HG03175 (cell line): ENCODE measurements at regions not wholly inside any gene's neighbourhood (a gene's known extent, or its start where the extent isn't known, plus 50 kb on each side); places are given as distances from the start of the nearest gene placed in this dataset.

Experiments
- ATAC-seq: cut with Tn5 transposase; IDR thresholded peaks from one replicate; pipeline ENCODE4 v1.9.1; 2021; ENCODE audit warnings: mild to moderate bottlenecking, moderate library complexity; ENCODE audit not compliant: unreplicated experiment

DNA sequence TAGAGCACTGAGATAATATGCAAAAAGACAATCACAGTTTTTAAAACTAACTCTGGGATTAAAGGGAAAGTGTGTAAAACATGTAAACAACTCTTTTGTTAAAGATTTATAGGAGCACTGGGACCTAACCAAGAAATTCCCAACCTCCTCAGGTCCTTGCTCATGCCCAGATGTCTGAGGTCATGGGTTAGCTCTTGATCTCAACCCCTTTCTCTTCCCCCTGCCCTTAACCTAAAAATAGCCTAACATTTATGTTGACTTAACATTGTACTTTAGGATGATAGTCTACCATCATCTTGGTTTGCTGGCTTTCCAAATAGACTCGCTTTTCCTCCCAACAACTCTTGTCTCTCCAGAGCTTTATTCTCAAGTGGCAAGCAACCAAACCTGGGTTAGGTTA, 258.2 kb upstream of the FAT3 start:
- ATAC-seq: no peak

DNA sequence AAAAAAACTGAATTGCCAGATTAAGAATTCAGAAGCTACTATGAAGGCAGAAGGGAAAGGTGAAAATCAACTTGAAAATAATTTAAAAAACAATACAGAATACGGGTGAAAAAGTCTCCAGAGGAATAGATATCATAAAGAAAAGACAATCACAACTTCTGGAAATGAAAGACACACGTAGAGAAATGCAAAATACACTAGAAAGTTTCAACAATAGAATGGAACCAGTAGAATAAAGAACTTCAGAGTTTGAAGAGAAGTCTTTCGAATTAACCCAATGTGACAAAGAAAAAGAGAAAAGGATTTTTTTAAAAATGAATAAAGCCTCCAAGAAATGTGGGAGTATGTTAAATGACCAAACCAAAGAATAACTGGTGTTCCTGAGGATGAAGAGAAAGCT, 263.8 kb upstream of the FAT3 start:
- no peak for ATAC-seq

DNA sequence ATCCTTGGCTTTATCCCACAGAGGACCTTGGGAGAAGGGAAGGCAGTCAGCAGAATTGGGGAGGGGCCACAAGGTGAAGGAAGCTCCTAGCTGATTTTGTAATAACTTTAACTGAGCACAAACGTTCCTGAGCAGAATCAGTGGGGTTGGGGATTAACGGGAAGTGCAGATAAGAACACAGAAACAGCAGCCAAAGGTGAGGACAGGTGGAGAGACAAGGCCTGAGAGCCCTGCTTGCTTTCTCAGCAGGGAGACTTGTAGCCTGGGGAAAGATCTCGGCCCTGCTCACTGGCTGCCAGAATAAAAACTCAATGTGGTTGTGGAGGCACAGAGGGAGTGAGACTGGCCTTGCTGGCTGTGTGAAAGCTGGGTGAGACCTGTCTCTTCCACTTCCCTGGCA, 265.2 kb upstream of the FAT3 start:
- no peak for ATAC-seq

DNA sequence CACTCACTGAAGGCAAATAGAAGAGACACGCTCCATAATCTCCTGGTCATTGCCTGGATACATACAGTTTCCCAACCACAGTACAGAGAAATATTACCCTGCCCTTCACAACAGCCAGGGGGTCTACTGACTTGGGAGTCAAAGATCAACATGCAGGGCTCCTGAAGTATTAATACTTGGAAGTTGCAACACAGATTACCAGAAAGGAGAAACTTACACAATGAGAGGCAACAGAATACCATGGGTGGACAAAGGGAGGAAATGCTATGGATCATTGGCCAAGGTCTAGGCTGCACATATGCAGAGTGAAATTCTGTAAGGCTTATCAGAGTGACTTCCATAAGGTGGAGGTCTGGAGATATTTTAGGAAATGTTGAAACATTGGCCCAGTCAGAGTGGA, 267.9 kb upstream of the FAT3 start:
- ATAC-seq: no peak

DNA sequence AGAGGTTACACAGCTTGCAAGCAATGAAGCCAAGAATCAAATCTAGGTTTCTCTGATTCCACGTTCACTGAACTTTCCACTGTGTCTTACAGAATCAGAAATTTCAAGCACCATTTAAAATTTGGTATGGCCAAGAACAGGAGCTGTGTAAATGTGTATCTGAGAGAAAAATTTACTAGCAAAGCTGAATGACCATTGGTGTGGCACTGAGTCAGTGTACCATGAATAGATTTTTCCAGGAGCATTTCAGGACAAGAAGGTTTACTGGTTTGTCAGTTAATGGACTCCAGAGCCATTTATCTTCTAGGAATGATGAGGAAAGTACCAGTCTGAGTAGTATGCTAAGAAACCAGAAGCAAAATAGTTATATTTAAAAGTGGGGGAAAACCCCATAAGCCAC, 269.4 kb upstream of the FAT3 start:
- no peak for ATAC-seq

DNA sequence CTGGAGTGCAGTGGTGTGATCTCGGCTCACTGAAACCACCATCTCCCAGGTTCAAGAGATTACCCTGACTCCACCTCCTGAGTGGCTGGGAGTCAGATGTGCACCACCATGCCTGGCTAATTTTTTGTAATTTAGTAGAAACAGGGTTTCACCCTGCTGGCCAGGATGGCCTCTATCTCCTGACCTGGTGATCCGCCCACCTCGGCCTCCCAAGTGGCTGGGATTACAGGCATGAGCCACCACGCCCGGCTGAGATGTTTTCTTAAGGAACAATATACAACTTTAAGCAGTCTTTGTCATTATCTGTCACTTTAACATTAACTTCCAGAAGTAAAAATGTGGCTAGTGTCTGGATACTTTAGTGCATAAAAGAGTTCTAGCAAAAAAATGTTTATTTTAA, 272.6 kb upstream of the FAT3 start:
- no peak for ATAC-seq

DNA sequence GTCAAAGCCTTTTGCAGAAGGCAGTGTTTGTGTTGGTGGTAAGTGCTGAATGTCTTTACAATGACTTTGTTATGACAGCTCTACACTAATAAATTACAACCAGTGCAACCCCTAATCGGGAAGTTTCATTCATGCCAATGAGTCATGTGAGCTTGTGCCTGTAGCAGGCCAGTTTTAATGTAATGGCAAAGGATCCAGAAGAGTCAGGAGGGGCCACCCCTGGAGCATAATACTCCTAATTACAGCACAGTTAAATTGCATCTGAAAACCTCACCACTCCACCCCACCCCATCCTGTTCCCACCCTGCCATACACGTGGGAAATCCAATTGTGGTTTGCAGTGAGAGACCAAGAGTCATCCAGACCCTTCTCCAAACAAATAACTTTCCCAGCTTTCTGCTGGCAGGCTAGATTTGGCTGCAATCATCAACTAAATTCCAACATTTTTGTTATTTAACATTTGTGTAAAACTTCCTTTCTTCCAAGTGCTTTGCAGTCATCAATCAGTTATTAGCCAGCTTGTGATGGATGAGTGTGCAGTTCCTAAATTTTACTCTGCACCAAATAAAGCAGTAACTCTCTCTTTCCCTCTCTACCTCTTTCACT, 277.3 kb upstream of the FAT3 start:
- no peak for ATAC-seq

DNA sequence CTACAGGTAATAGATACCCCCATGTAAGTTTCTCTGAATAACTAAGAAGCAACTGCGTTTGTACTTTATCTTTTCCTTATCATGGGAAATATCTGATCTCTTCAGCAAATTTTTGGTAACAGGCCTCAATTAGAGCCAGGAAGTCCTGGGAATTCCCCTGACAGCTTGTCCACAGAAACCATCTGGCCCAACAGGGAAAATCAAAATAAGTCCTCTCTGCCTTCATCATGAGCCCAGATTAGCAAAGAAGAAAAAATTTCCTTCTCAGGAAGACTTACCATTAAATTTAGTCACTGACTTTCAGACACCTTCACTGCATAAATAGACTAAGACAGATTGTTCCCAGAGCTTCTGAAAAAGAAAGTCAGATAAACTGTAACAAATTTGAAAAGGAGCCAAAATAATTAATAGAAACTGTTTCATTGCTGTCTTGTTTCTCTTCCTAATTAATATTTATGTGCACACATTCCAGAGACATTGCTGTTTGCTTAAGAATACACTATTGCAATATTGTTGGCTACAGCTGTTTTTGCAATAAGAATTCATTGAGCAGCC, 278.1 kb upstream of the FAT3 start:
- no peak for ATAC-seq

DNA sequence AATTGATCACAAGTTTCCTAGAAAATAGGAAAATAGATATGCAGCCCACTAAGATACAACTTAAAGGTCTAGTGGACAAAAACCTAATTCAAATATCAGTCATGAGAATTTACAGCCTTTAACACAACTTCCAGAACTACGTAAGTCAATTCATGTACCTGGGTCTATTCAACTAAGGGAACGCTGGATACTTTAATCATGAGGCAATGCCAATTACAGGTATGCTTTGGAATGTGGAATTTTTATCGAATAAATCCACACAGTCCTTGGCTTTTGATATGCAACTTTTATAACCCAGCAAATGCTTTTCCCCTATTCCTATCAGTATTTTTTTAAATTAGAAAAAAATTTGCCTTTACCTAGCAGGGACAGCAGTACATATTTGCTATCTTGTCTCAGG, 289.5 kb upstream of the FAT3 start:
- ATAC-seq: no peak

DNA sequence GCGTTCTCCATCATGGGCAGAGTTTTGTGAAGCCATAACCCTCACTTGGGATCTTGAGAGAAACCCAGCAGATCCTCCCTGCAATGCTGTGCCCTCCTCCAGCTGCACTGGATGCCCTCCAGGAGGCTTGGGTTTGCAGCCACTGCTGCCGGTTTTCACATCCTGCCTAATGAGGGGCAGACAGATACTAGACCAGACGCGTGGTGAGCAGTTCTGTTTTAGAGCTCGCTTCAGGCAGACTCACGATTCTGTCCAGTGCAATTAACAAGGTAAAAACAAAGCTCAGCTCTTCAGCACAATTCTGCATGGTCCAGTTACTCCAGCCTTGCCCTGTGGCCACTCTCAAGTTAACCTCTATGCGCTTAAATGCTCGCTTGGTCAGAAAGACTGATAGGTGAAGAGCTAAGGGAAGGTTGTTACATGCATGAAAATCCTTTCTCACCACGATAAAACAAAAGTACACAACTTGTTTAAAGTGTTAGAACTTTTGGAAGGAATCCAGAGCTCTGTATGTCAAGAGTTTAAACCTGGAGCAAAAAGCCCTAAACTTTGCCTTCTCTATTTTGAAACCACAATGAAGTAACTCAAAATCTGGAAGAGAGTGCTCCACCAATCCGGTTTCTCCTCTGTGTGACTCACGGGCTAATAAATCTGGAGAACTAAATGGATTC, 292.3 kb upstream of the FAT3 start:
- ATAC-seq: no peak

DNA sequence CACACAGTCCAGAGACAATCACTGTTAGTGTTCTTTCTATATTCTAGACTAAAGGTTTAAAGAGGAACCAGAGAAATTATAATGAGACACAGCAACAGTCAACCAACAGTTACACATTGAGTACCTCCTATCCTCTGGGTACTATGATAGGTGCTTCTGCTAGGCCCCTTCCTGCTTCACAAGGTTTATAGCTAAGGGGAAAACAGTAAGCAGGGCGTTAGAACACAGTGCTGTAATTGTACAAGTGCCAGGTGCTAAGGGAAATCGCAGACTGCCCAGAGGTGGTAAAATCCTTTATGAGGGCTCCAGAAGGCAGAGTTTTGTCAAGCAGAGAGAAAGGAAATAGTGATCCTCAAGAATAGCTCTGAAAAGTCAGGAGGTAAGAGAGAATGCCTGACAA, 297.2 kb upstream of the FAT3 start:
- no peak for ATAC-seq

DNA sequence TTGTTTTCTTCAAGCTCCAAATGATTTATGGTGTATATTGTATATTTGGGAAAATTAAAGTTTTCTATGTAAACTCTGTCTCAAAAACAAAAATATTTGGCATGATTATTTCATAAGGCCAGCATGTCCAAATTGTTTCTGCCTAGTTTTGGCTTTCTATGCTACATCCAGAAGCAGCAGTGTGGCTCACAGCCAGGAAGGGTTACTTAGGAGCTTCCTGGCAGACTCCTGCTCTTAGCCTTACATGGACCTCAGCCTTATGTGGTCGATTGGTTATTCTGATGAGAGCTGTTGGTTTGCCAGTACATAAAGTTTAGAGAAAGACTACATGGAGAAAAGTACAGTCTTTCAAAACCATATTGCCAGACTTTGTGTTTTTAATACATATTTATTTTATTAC, 297.7 kb upstream of the FAT3 start:
- no peak for ATAC-seq

DNA sequence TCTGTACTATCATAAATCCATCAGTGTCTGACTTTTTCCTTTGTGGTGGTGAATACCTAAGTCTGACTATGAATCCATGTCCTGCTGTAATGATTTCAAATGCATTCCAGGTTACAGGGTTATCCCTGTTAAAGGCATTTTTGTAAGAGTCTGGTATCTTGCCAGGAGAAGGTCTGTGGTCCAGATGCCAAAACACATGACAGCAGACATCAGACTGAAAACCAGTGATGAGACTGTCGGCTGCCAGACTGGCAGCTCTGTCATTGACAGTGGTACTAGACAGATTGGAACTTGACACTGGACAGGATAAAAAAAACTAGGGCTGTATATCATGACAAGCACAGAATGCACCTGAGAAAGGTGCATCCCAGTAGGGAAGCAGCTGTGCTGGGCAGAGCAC, 301.8 kb upstream of the FAT3 start:
- ATAC-seq: no peak

DNA sequence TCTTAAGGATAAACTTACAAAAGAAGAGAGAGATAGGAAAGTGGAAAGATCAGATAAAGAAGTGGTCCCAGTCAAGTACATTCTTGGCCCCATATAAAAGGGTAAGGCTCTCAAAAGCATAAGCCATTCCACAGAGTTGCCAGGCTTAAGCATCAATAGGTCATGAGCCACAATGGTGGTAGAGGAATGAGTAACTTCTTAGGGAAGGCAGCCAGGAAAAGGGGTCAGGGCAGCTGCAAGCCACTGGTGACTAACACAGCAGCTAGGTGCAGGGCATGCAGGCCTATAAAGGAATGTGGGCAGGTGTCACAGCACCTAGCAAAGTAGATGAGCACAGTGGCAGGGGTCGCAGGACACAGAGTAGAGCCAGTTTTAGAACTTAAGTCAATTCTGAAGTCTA, 302.6 kb upstream of the FAT3 start:
- no peak for ATAC-seq

DNA sequence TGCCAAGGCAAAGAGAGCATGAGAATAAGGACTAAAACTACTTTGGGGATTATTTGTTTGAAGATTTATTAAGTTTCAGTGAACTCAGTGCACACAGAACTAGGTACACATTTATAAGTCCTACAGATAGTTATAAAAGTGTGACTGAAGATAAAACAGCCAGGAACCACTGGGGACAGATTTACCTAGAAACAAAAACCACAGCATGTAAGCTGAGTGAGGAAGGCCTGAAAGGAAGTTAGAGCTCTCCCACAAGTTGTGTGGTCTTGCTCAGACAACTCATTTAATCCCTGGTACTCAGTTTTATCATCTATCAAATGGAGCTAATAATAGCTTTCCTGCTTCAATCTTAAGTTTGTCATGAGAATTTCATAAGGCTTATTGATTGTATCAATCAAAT, 311.2 kb upstream of the FAT3 start:
- no peak for ATAC-seq

DNA sequence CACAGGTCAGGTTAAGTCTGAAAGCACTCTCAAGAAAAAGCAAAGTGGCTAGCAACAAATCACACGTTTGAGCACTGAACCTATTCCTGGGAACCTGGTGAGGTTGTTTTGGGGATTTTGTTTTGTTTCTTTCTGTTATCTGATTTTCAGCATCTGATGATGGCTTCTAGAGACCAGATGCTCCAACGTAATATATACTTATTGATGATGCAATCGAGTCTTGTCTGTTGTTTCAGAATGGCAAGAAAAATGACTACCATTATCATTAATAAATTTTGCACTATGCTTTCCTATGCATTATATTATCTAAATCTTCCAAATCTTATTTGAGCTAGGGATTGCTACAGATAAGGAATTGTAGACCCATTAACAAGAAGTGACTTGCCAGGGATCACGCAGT, 312.3 kb upstream of the FAT3 start:
- ATAC-seq: no peak

DNA sequence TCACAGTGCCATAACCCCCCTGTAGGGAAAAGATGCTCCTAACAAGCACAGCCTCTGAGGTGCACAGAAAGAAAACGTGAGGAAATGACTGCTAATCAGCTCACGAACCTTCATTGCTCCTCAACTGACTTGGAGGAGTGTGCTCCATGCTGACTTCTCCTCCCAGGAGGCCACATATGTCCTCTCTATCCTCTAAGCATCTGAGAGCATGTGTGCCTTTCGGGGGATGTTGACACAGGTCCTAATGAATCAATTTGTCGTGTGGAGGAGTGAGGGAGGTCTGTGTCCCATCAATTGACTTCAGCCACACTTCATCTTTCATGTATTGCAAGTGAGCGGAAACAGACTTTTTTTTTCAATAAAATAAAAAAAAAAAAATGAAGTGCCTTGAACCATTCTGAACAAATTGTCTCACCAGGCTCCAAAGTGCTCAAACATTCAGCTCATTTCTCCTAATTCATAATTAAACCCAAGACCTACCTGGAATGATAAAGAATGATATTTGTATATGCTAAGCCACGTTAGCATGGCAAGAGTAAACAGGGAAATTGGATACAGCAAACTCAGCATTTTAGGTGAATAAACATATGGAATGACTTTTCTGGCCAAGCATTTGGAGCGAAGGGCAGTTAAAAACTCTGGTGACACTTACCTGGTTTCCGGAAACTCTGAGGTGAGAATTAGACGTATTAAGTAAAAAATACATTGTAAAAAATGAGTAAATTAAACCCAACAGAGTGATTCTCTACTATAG, 317.6 kb upstream of the FAT3 start:
- ATAC-seq: no peak

DNA sequence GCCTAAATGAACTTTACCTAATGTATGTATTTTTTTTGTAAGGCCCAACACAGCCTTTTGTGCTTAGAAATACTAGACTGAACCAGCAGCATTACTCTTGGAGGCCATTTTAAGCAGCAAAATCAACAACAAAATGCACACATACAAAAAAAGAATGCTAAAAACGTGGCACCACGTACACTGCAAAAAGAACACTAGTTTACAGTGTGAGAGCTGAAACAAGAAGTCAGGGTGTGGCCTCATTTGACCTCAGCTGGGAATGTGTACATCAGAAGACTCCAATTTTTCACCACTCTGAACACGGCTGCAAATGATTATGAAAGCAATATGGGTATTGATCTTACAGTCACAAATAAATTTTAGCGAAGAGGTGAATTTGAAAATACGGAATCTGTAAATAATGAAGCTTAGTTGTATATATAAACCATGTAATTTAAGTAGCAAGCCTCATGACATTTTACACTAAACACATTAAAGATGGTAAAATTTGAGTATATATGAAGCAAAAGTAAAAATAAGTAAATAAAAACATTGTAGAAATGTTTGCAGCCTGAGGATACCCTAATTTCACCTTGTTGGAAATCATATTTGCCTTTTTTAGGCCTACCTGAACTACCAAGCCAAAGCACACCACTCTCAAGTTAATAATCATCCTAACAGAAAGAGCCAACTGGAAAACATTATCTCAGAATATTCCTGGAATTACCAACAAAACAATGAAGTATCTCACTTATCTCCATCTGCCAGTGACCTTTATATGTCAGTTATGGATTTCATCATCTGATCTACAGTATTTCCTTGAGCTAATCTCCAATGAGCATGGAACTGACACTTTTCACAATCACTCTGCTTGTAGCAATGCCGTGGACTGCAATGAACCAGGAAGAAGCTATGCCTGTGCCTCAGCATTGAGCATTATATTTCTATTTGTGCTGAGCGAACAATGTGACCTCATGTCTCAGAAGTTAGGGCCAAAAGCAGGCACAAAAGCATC, 319.5 kb upstream of the FAT3 start:
- no peak for ATAC-seq

DNA sequence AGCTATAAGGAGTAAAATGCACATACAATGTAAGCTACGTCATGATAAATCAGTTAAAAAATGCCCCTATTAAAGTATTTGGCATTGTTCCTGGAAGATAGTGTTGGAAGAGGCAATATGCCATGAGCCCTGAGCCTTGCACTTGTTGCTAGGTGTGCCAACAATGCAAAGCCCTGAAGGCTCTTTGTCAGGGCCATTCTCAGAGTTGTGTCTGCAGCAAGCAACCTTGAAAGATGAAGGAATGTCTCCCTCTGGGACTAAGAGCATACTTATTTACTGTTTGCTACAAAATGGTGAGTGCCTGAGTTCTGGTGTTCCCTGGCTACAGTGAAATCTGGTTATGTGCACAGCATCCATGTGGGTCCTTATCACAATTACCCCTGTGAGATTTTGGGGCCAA, 322.3 kb upstream of the FAT3 start:
- no peak for ATAC-seq

DNA sequence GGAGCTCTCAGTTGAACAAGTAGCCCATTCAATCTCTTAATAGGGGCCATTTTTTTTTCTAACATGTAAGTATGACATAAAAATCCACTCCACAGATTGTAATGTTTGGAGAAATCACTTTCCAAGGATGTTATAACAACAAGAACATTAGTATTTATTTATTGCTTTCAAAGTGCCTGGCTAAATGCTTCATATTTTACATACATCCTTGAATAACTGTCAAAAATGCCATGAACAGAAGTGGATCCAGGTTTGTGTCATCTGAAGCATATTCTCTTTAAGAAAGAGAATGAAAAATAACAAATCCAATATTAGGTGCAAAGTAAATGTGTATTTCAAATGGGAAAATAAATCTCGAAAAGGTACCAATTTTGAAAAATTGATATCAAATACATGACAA, 344.0 kb upstream of the FAT3 start:
- ATAC-seq: no peak

DNA sequence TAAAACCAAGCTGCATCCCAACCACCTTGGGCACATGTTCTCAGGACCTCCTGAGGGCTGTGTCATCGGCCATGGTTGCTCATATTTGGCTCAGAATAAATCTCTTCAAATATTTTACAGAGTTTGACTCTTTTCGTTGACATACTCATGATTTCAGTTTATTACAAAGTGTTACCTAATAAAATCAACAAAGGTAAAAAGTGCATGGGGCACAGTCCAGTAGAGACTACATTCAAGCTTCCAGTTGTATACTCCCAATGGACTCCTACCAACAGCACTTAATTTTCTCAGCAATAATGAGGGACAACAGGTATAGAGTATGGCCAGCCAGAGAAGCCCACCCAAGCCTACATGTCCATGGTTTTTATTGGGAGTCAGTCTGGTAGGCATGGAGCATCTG, 347.9 kb upstream of the FAT3 start:
- no peak for ATAC-seq
